Transverse colon (tissue), 4 donors: ENCODE measurements at regions not wholly inside any gene's neighbourhood (a gene's known extent, or its start where the extent isn't known, plus 50 kb on each side); places are given as distances from the start of the nearest gene placed in this dataset.

ENCODE experiments used
- EP300 ChIP-seq: sonication (generic); formaldehyde crosslinking; IDR thresholded peaks from one replicate; pipeline ENCODE4 v1.6.1; 2017; ENCODE audit warnings: antibody characterized with exemption, low read depth
- POLR2A ChIP-seq: fragments of 450-650 bp; IDR thresholded peaks from one replicate; pipeline ENCODE4 v1.6.1; 2016; ENCODE audit warnings: antibody characterized with exemption, mild to moderate bottlenecking, moderate library complexity
- POLR2AphosphoS5 ChIP-seq, 3 donors: sonication (generic); formaldehyde crosslinking; IDR thresholded peaks; one replicate each; pipeline ENCODE4 v1.6.1; 2016; ENCODE audit warnings: antibody characterized with exemption in 3 of 3
- TF ChIP-seq, protein P1 (sequence below), 5 experiments: fragments of 200-600 bp in 3 of 5; fragments of 450-650 bp in 2 of 5; sonication (generic) in 3 of 5; IDR thresholded peaks; 1 replicate in 2 of 5; 2 replicates in 3 of 5; pipeline ENCODE4 v1.5.1; 2016 to 2017; ENCODE audit warnings: antibody characterized with exemption in 5 of 5, inconsistent platforms in 3 of 5, mild to moderate bottlenecking in 2 of 5, moderate library complexity in 1 of 5

DNA sequence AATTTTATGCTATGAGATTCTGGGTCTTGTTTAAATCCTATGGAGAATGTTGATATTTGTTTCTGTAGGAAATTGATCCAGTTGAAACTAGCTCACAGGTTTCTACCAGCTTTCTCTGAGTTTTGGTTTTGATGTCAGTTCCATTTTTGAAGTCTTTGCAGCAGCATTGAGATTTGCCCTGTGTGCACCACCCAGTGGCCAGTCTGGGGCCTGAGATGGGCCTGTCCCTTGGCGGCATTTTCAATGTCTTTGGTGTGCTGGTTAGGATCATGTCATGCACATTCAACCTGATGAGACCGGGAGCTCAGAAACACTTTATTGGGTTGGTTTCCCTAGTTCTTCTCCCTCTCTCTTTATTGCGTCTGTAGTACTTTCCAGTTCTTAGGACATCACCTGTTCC lies 395.2 kb upstream of the MAP3K7 start:
- TF ChIP-seq, protein P1, sequence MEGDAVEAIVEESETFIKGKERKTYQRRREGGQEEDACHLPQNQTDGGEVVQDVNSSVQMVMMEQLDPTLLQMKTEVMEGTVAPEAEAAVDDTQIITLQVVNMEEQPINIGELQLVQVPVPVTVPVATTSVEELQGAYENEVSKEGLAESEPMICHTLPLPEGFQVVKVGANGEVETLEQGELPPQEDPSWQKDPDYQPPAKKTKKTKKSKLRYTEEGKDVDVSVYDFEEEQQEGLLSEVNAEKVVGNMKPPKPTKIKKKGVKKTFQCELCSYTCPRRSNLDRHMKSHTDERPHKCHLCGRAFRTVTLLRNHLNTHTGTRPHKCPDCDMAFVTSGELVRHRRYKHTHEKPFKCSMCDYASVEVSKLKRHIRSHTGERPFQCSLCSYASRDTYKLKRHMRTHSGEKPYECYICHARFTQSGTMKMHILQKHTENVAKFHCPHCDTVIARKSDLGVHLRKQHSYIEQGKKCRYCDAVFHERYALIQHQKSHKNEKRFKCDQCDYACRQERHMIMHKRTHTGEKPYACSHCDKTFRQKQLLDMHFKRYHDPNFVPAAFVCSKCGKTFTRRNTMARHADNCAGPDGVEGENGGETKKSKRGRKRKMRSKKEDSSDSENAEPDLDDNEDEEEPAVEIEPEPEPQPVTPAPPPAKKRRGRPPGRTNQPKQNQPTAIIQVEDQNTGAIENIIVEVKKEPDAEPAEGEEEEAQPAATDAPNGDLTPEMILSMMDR (IDR thresholded peaks at IDR 0.05) = no peak
- TF ChIP-seq POLR2A (no peak), EP300 (no peak), POLR2AphosphoS5 (IDR thresholded peaks at IDR 0.05) (no peak)
